Stimulated activated naive CD8-positive, alpha-beta T cell treated with anti-CD3 and anti-CD28 coated beads, Interleukin-15, Interleukin-2, amounts not matched to agents 100 ng/mL and 50 ng/mL, for 24 hours (primary cell): ENCODE measurements at regions not wholly inside any gene's neighbourhood (a gene's known extent, or its start where the extent isn't known, plus 50 kb on each side); places are given as distances from the start of the nearest gene placed in this dataset.
"Not testable (repeated sequence)": the region's sequence is repeated elsewhere in the genome, so short reads cannot be mapped to it uniquely, and the experiment has no call there.

Experiments used
- H3K27ac Mint-ChIP-seq: one replicate; pipeline ENCODE4 v1.8.0; 2021; ENCODE audit warnings: mild to moderate bottlenecking, mixed read lengths
- H3K27me3 Mint-ChIP-seq: one replicate; pipeline ENCODE4 v1.8.0; 2021; ENCODE audit warnings: mixed read lengths
- H3K36me3 Mint-ChIP-seq: one replicate; pipeline ENCODE4 v1.8.0; 2021; ENCODE audit warnings: low read depth, mixed read lengths
- H3K4me1 Mint-ChIP-seq: one replicate; pipeline ENCODE4 v1.8.0; 2021; ENCODE audit warnings: low read depth, mixed read lengths
- H3K4me3 Mint-ChIP-seq: one replicate; pipeline ENCODE4 v1.8.0; 2021; ENCODE audit warnings: mild to moderate bottlenecking, mixed read lengths
- H3K9me3 Mint-ChIP-seq: one replicate; pipeline ENCODE4 v1.8.0; 2021; ENCODE audit warnings: mixed read lengths

DNA sequence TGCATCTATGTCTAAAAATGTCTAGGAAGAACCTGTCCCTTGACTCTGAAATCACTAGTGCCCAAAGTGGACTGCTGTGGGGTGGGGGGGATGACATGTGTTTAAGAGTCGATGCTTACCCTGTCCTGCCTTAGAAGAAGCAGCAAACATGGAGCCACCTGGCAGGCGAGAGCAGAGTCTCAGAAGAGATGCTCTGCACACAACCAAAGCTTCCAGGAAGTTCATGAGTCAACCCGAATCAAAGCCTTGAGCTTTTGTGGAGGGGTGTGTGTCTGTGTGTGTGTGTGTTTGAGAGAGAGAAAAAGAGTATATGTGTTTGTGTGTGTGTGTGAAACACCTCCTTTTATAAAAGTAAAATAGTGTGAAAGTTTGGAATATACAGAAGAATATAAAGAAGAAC is 269.9 kb downstream of the ALDH8A1 start:
- H3K36me3 Mint-ChIP-seq, result no peaks in the 10 kb centered on the region
- no peaks in the 10 kb centered on the region for H3K9me3 Mint-ChIP-seq
- no peaks in the 10 kb centered on the region for H3K27me3 Mint-ChIP-seq
- no peak overlapping the region for H3K27ac Mint-ChIP-seq
- H3K4me3 Mint-ChIP-seq, result no peak overlapping the region
- H3K4me1 Mint-ChIP-seq, result no peaks in the 10 kb centered on the region

DNA sequence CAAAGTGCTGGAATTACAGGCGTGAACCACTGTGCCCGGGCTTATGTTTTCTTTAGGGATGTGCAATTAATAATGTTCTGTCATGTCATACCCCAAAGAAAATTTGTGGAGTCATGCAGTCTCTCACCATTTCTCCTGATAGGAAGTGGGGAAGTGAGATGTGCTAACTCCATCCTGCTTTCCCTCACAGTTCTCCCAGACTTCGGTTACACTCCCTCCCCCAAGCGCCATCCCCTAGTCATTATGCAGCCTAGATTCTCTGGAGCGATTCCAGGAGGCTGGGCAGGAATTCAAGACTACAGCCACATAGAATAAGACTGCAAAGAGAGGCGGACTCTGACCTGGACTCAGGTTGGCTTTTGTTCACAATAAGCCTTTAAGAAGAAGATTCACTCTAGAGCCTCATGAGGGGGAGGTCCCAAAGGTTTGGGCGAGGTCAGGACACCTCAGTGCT is 271.4 kb downstream of the ALDH8A1 start:
- Mint-ChIP-seq H3K27ac (no peak overlapping the region), H3K27me3 (no peaks in the 10 kb centered on the region), H3K36me3 (no peaks in the 10 kb centered on the region)

GRCh38 chr6:134676307-134677281 is 273.3 kb downstream of the ALDH8A1 start:
- H3K4me3 Mint-ChIP-seq, result no peak overlapping the region
- no peaks in the 10 kb centered on the region for H3K27me3 Mint-ChIP-seq
- H3K4me1 Mint-ChIP-seq, result peaks cover 8% of the 10 kb centered on the region
- no peaks in the 10 kb centered on the region for H3K36me3 Mint-ChIP-seq
- no peak overlapping the region for H3K27ac Mint-ChIP-seq
- H3K9me3 Mint-ChIP-seq, result no peaks in the 10 kb centered on the region

More for the DNA sequence above, 271.4 kb downstream of the ALDH8A1 start:
- Mint-ChIP-seq H3K4me3 (no peak overlapping the region), H3K4me1 (peaks cover 3% of the 10 kb centered on the region), H3K9me3 (no peaks in the 10 kb centered on the region)

- Mint-ChIP-seq H3K9me3 (no peaks in the 10 kb centered on the region), H3K4me1 (peaks cover 8% of the 10 kb centered on the region), H3K27me3 (no peaks in the 10 kb centered on the region), H3K27ac (no peak overlapping the region), H3K4me3 (no peak overlapping the region), H3K36me3 (no peaks in the 10 kb centered on the region)
These were observed 274.5 kb downstream of the ALDH8A1 start for GRCh38 chr6:134675110-134676054.

- no peak overlapping the region for H3K4me3 Mint-ChIP-seq
- H3K36me3 Mint-ChIP-seq, result no peaks in the 10 kb centered on the region
- peaks cover 8% of the 10 kb centered on the region for H3K4me1 Mint-ChIP-seq
- H3K9me3 Mint-ChIP-seq, result no peaks in the 10 kb centered on the region
- no peaks in the 10 kb centered on the region for H3K27me3 Mint-ChIP-seq
- H3K27ac Mint-ChIP-seq, result no peak overlapping the region
These were observed 275.3 kb downstream of the ALDH8A1 start for GRCh38 chr6:134674562-134674961.

GRCh38 chr6:134669485-134669884 is 280.4 kb downstream of the ALDH8A1 start:
- Mint-ChIP-seq H3K4me1 (peaks cover 8% of the 10 kb centered on the region), H3K27me3 (no peaks in the 10 kb centered on the region), H3K36me3 (no peaks in the 10 kb centered on the region), H3K4me3 (no peak overlapping the region), H3K9me3 (no peaks in the 10 kb centered on the region), H3K27ac (no peak overlapping the region)

DNA sequence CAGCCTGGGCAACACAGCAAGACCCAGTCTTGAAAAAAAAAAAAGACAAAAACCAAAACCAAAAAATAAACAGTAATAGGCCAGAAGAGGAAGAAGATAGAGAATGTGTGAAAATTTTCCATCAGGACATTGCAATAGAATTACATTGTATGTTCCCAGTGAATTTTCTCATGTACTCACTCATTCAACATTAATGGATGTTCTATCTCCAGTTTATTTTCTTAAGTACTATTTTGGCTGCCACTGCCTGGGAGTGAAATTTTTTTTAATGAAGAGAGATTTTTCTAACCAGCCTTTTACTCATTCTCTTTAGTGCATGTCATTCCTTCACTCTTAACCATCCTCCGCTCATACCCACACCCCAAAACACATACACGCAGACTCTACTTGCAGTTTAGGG is 282.8 kb downstream of the ALDH8A1 start:
- Mint-ChIP-seq H3K4me1 (no peaks in the 10 kb centered on the region), H3K9me3 (no peaks in the 10 kb centered on the region), H3K27me3 (no peaks in the 10 kb centered on the region), H3K27ac (no peak overlapping the region), H3K36me3 (no peaks in the 10 kb centered on the region), H3K4me3 (no peak overlapping the region)

DNA sequence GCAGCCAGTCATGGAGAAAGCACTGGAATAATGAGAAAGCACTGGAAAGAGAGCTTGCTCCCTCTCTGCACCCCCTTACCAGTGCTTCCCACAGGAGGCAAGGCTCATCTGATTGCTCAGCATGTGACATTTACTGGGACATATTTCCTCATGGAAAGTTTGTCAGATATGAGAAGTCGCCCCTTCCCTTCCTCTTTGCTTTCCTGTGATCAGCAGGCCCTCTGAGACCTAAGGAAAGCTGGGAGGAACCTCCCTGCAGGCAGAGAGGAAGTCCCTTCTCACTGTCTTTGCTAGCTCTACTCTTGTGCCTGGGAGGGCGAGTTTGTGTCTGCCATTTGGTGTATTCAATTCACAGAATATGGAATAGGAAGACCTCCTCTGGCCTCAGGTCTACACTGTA is 283.8 kb downstream of the ALDH8A1 start:
- no peaks in the 10 kb centered on the region for H3K9me3 Mint-ChIP-seq
- H3K4me3 Mint-ChIP-seq, result no peak overlapping the region
- no peaks in the 10 kb centered on the region for H3K4me1 Mint-ChIP-seq
- no peak overlapping the region for H3K27ac Mint-ChIP-seq
- no peaks in the 10 kb centered on the region for H3K36me3 Mint-ChIP-seq
- no peaks in the 10 kb centered on the region for H3K27me3 Mint-ChIP-seq

DNA sequence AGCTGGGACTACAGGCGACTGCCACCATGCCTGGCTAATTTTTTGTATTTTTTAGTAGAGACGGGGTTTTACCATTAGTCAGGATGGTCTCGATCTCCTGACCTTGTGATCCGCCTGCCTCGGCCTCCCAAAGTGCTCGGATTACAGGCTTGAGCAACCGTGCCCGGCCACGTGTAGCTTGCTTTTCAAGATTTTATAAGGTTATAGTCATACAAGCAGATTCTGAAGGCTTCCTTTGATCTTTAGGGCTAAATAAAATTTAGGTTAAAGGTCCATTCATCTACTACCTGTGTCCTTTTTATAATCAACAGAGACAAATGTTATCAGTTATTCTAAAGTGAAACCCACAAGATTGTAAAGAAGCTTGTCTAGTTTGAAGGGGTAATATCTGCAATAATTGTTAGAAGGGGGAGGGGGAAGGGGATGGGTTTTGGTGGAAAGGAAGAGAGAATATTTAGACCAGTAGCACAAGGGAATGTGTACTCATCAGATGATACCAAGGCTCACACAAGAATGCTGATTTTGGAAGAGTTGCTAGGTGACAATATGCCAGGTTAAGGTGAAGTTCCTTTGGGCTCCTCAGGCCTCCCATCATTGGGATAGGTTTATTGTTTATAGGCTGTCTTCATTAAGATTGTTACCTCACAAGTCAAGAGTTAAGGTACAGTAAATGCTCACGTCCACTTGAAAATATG is 284.7 kb downstream of the ALDH8A1 start:
- Mint-ChIP-seq H3K9me3 (no peaks in the 10 kb centered on the region), H3K27me3 (no peaks in the 10 kb centered on the region), H3K27ac (no peak overlapping the region), H3K4me3 (no peak overlapping the region), H3K36me3 (no peaks in the 10 kb centered on the region), H3K4me1 (no peaks in the 10 kb centered on the region)

- Mint-ChIP-seq H3K36me3 (no peaks in the 10 kb centered on the region), H3K9me3 (no peaks in the 10 kb centered on the region), H3K4me3 (no peak overlapping the region), H3K27ac (no peak overlapping the region), H3K4me1 (no peaks in the 10 kb centered on the region), H3K27me3 (no peaks in the 10 kb centered on the region)
These were observed 285.9 kb downstream of the ALDH8A1 start for GRCh38 chr6:134663800-134664535.

DNA sequence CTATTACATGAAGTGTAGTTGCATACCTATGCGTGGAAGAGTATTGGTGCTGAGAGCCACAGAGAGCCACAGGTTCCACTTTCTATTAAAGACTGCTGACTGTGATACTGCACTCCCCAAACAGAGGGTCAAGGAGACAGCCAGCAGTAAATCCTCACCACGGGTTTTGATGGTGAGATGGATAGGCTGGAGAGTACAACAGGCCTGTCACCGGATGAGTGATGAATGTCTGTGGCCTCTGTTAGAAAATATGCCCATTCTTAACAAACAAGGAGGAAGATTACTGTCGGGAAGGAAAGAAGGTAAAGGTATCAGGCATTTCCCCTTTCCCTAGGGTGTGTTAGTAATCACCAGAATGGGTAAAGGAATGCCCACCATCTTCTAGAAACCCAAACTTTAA is 286.5 kb downstream of the ALDH8A1 start:
- Mint-ChIP-seq H3K4me3 (no peak overlapping the region), H3K9me3 (no peaks in the 10 kb centered on the region)

DNA sequence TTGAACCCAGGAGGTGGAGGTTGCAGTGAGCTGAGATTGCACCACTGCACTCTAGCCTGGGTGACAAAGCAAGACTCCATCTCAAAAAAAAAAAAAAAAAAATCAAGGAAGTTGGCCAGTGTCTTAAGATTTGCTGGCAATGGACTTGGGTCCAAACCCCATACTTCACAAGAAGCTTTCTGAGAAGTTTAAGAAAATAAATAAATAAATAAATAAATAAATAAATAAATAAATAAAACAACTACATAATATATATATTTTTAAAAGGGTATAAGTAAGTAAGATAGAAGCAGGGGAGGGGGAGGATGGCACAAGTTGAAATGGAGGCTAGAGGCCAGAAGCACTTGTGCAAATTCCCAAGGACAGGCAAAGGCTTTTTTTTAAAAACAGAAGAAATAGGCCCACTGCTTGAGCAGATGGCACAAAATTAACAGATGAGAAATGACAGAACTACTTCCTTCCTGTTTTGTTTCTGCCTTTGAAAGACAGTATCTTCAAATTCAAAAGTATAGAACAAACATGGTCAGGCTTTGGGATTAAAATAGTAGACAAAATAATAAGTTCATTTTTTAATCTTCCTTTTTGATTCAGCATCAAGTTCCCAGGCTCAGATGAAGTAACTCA is 287.7 kb downstream of the ALDH8A1 start:
- no peaks in the 10 kb centered on the region for H3K36me3 Mint-ChIP-seq

More for the DNA sequence above, 286.5 kb downstream of the ALDH8A1 start:
- Mint-ChIP-seq H3K4me1 (no peaks in the 10 kb centered on the region), H3K36me3 (no peaks in the 10 kb centered on the region), H3K27me3 (no peaks in the 10 kb centered on the region), H3K27ac (no peak overlapping the region)

GRCh38 chr6:134659885-134660284 is 290.0 kb downstream of the ALDH8A1 start:
- not testable (repeated sequence) for H3K27me3 Mint-ChIP-seq, H3K4me1 Mint-ChIP-seq, H3K9me3 Mint-ChIP-seq, H3K4me3 Mint-ChIP-seq, H3K36me3 Mint-ChIP-seq, H3K27ac Mint-ChIP-seq

More for the DNA sequence above, 287.7 kb downstream of the ALDH8A1 start:
- Mint-ChIP-seq H3K9me3 (no peaks in the 10 kb centered on the region), H3K27ac (no peak overlapping the region), H3K4me1 (no peaks in the 10 kb centered on the region), H3K27me3 (no peaks in the 10 kb centered on the region), H3K4me3 (no peak overlapping the region)

DNA sequence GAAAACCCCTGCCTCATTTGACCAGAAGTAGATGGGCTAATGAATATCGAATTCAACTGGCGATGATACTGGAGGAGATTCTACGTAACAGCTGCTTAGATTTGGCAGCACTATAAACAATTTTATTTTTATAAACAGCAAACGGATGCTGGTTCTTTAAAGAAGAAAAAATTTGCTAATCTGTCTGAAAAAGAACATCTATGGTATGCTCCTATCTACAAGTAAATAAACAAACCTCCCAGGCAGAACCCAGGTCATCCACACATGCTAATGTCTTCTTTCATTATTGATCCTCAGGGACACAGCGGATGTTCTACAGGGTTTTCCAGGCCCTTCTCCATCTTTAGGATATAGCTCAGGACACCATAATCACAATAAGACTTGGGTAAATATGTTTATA is 291.3 kb downstream of the ALDH8A1 start:
- no peak overlapping the region for H3K4me3 Mint-ChIP-seq
- no peaks in the 10 kb centered on the region for H3K4me1 Mint-ChIP-seq
- H3K9me3 Mint-ChIP-seq, result no peaks in the 10 kb centered on the region
- H3K27me3 Mint-ChIP-seq, result no peaks in the 10 kb centered on the region
- no peak overlapping the region for H3K27ac Mint-ChIP-seq
- no peaks in the 10 kb centered on the region for H3K36me3 Mint-ChIP-seq
